PC-3 (cell line): ENCODE measurements at regions not wholly inside any gene's neighbourhood (a gene's known extent, or its start where the extent isn't known, plus 50 kb on each side); places are given as distances from the start of the nearest gene placed in this dataset.

Experiments used
- EZH2 ChIP-seq: fragments of 300-600 bp; sonication (generic); IDR thresholded peaks from one replicate; pipeline ENCODE4 v1.6.1; 2017; ENCODE audit warnings: antibody characterized with exemption, mild to moderate bottlenecking, low read length; ENCODE audit not compliant: unreplicated experiment
- TF ChIP-seq, protein P1 (sequence below): fragments of 300-600 bp; sonication (generic); conservative IDR thresholded peaks from 2 replicates; pipeline ENCODE4 v1.5.1; 2017; ENCODE audit warnings: antibody characterized with exemption, low read depth, mild to moderate bottlenecking, low read length

DNA sequence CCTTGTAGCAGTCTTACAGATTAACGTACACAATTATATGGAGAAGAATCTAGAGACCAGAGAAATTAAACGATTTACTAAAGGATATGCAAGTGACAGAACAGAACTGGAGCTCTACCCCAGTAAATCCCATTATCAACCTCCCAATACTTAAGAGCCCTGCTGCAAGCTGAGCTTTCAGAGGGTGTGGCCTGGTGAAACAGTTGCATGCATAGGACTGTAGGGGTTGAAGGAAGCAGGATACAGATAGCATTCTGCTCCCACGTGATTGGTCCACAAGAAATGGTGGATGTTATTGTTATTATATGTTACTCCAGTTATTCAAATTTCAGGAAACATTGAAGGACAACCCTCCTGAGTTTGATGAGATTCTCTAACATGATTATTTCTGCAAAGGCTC is 210.8 kb upstream of the THUMPD2 start:
- TF ChIP-seq, protein P1, sequence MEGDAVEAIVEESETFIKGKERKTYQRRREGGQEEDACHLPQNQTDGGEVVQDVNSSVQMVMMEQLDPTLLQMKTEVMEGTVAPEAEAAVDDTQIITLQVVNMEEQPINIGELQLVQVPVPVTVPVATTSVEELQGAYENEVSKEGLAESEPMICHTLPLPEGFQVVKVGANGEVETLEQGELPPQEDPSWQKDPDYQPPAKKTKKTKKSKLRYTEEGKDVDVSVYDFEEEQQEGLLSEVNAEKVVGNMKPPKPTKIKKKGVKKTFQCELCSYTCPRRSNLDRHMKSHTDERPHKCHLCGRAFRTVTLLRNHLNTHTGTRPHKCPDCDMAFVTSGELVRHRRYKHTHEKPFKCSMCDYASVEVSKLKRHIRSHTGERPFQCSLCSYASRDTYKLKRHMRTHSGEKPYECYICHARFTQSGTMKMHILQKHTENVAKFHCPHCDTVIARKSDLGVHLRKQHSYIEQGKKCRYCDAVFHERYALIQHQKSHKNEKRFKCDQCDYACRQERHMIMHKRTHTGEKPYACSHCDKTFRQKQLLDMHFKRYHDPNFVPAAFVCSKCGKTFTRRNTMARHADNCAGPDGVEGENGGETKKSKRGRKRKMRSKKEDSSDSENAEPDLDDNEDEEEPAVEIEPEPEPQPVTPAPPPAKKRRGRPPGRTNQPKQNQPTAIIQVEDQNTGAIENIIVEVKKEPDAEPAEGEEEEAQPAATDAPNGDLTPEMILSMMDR, result no peak
- no peak for TF ChIP-seq EZH2
